Midbrain (tissue), 1 donor: ENCODE measurements at regions not wholly inside any gene's neighbourhood (a gene's known extent, or its start where the extent isn't known, plus 50 kb on each side); places are given as distances from the start of the nearest gene placed in this dataset.
"Not testable (repeated sequence)": the region's sequence is repeated elsewhere in the genome, so short reads cannot be mapped to it uniquely, and the experiment has no call there.

Experiments used
- DNase-seq: peaks from one replicate; lab custom pipeline; 2025; lab: John Stamatoyannopoulos, UW

- no peak for DNase-seq
Observed at GRCh38 chr3:105979961-105980360, 111.1 kb upstream of the CBLB start.

GRCh38 chr3:105982207-105982606 is 113.4 kb upstream of the CBLB start:
- DNase-seq = no peak

- no peak for DNase-seq
Observed at GRCh38 chr3:105984837-105985236, 116.0 kb upstream of the CBLB start.

GRCh38 chr3:105986343-105986742 is 117.5 kb upstream of the CBLB start:
- not testable (repeated sequence) for DNase-seq

GRCh38 chr3:105987809-105988208 is 119.0 kb upstream of the CBLB start:
- no peak for DNase-seq

GRCh38 chr3:105988540-105989212 is 119.9 kb upstream of the CBLB start:
- no peak for DNase-seq

- DNase-seq = no peak
Observed at GRCh38 chr3:105996781-105997180, 128.0 kb upstream of the CBLB start.

GRCh38 chr3:105997466-105997799 is 128.6 kb upstream of the CBLB start:
- no peak for DNase-seq

GRCh38 chr3:105997800-105998526 is 129.2 kb upstream of the CBLB start:
- no peak for DNase-seq

GRCh38 chr3:105999856-106000255 is 131.0 kb upstream of the CBLB start:
- no peak for DNase-seq

GRCh38 chr3:106001923-106002322 is 133.1 kb upstream of the CBLB start:
- no peak for DNase-seq

GRCh38 chr3:106004137-106004681 is 135.4 kb upstream of the CBLB start:
- DNase-seq = no peak

- no peak for DNase-seq
Observed at GRCh38 chr3:106004826-106005225, 136.0 kb upstream of the CBLB start.

GRCh38 chr3:106006001-106006400 is 137.2 kb upstream of the CBLB start:
- no peak for DNase-seq

GRCh38 chr3:106006571-106006970 is 137.8 kb upstream of the CBLB start:
- DNase-seq = no peak

GRCh38 chr3:106007512-106007911 is 138.7 kb upstream of the CBLB start:
- no peak for DNase-seq

GRCh38 chr3:106008766-106009165 is 140.0 kb upstream of the CBLB start:
- no peak for DNase-seq

GRCh38 chr3:106010829-106011228 is 142.0 kb upstream of the CBLB start:
- no peak for DNase-seq

- no peak for DNase-seq
Observed at GRCh38 chr3:106013971-106014370, 145.2 kb upstream of the CBLB start.

- DNase-seq = no peak
Observed at GRCh38 chr3:106014518-106014917, 145.7 kb upstream of the CBLB start.

- no peak for DNase-seq
Observed at GRCh38 chr3:106014971-106015370, 146.2 kb upstream of the CBLB start.

GRCh38 chr3:106018102-106018501 is 149.3 kb upstream of the CBLB start:
- DNase-seq = no peak

GRCh38 chr3:106018929-106019550 is 150.2 kb upstream of the CBLB start:
- DNase-seq = no peak
